ENCODE measurements at regions not wholly inside any gene's neighbourhood (a gene's known extent, or its start where the extent isn't known, plus 50 kb on each side); places are given as distances from the start of the nearest gene placed in this dataset.

- no peak for DNase-seq (ENCODE audit: low read depth)
Observed at GRCh38 chr2:60096556-60096955, 456.9 kb downstream of the BCL11A start.

- DNase-seq (ENCODE audit: low read depth) = no peak
Observed at GRCh38 chr2:60095903-60096302, 457.6 kb downstream of the BCL11A start.

DNA sequence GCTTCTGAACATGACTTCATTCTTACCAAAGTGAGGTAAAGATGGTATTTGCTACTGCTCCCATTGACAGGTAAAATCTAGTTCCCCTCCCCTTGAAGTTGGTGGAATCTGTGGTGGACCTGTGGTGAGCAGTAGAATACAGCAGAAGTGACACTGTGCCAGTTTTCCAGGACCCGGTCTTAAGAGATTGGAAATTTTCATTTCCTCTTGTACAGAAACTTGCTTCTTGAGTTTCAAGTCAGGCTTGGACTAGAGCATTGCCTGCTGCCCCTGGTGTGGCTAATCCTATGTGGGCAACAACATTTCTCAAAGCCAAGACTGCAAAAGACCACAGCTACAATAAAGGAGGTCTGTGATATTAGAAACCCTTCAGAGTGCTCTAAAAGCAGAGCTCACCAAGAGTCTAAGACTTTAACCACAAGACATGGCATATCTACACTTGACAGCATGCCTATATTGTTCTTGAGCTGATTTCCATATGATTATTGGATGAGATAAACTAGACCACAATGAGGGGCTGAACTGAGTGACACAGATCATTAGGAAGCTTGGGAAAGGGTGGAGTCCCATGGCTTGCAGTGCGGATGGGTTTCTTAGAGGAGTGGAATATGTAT lies 458.1 kb downstream of the BCL11A start:
- DNase-seq (ENCODE audit: low read depth) = no peak

GRCh38 chr2:60094450-60094929 lies 459.0 kb downstream of the BCL11A start:
- no peak for DNase-seq (ENCODE audit: low read depth)

DNA sequence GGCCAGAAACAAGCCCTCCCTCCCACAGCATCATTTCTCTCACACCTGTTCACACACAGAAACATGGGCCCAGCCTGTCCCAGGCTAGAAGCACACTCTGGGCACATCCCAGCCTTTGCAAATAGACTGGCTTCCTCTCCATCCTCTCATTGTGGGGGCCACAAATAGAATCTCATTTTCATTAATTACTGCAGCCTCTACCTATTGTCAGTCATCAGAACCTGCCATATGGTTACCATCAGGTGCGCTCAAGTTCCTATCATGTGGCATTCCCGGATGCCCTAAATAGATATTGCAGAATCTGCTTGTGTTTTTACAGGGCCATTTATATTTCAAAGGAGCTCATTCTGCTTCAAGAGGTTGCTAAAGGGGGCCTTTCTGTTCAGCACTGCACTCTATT lies 460.7 kb downstream of the BCL11A start:
- DNase-seq (ENCODE audit: low read depth) = no peak

- DNase-seq (ENCODE audit: low read depth) = no peak
Observed at GRCh38 chr2:60091894-60092293, 461.6 kb downstream of the BCL11A start.

DNA sequence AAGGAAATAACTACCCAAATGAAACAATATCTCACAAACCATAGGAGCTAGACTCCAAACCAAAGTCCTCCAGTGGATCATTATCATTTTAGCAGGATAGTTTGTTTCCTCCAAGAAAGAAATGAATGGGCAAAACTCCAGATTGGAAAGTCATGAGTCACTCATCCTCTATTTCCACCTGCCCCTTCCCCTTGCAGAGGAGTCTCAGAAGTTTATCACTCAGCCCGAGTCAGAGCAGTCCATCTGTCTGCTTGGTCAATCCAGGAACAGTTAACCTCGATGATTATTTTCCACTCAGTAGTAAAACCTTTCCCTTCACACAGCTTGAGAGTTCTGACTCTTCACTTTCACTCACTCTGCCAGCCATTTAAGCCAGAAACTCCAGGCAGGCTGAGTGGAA lies 462.2 kb downstream of the BCL11A start:
- DNase-seq (ENCODE audit: low read depth) = no peak

- no peak for DNase-seq (ENCODE audit: low read depth)
Observed at GRCh38 chr2:60079562-60079961, 473.9 kb downstream of the BCL11A start.

GRCh38 chr2:60075048-60075447 lies 478.4 kb downstream of the BCL11A start:
- no peak for DNase-seq (ENCODE audit: low read depth)

DNA sequence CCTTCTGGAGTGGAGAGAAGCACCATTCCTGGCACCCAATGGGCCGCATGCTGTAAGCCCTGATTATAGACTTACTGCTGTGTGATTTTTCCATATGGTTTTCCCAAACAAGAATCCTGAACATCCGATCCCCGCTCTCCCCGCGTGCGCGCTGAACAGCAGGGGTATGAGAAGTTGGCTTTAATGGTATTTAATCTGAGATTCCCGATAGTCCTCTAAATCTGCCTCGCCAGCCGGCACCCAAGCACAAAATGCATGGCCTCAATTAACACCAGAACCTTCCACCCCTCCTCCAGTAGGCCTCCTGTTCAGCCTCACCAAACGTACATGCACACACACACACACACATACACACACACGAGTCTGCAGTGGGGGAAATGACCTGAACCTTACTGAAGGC lies 480.3 kb downstream of the BCL11A start:
- no peak for DNase-seq (ENCODE audit: low read depth)

- no peak for DNase-seq (ENCODE audit: low read depth)
Observed at GRCh38 chr2:60072609-60073008, 480.8 kb downstream of the BCL11A start.

DNA sequence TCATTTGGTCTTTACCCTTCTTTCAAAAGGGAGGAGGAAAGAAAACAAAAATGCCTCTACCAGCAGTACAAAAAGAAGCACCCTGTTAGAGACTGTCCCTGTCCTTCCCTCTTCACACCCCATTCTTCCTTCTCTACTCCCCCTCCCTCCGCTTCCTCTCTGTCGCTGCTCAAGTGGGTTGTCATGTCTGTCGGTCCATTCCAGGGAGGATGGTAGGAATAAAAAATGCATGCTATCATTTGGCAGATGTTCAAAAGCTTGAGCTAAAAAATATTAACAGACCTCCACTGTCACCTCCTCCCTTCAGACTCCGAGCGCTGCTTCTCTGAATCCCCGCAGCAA lies 482.0 kb downstream of the BCL11A start:
- DNase-seq (ENCODE audit: low read depth) = no peak

- DNase-seq (ENCODE audit: low read depth) = no peak
Observed at GRCh38 chr2:60070736-60071489, 482.5 kb downstream of the BCL11A start.

- no peak for DNase-seq (ENCODE audit: low read depth)
Observed at GRCh38 chr2:60070196-60070595, 483.3 kb downstream of the BCL11A start.

- no peak for DNase-seq (ENCODE audit: low read depth)
Observed at GRCh38 chr2:60068755-60069154, 484.7 kb downstream of the BCL11A start.

- no peak for DNase-seq (ENCODE audit: low read depth)
Observed at GRCh38 chr2:60067006-60067405, 486.4 kb downstream of the BCL11A start.

GRCh38 chr2:60066096-60066839 lies 487.2 kb downstream of the BCL11A start:
- DNase-seq (ENCODE audit: low read depth) = no peak

GRCh38 chr2:60064687-60065389 lies 488.6 kb downstream of the BCL11A start:
- DNase-seq (ENCODE audit: low read depth) = no peak

GRCh38 chr2:60058781-60059180 lies 494.7 kb downstream of the BCL11A start:
- DNase-seq (ENCODE audit: low read depth) = no peak

DNA sequence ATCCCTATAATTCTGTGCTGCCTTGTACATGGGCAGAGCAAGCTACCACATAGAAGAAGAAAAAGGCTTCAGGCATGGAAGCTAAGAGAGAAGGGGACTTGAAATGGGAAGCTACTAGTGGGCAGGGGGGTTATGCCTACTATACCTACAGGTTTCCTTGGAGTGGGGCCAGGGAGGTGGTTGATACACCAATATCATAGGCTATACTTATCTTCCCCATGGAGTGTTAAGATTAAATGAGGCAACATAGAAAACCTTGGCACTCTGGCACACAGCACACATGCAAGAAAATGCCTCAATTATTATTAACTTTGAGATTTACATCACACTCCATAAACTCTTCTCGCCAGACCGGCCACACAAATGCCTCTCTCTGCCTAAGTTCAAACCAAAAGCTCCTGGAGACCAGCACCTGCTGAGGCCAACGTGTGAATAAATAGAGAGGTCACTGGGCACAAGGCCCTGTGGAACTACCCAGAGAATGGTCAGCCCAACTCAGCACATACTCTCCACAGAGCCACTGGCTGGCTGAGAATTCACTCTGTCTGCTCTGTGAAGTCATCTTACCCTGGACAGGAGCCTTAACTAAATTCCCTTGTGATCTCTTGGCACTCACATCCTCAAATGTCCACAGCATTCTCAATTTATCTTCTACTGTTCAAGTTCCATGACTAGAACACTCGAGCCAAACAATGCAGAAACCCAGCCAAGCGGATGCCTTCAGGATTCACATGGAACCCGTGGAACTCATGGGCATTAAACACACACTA lies 498.7 kb downstream of the BCL11A start:
- DNase-seq (ENCODE audit: low read depth) = no peak

DNA sequence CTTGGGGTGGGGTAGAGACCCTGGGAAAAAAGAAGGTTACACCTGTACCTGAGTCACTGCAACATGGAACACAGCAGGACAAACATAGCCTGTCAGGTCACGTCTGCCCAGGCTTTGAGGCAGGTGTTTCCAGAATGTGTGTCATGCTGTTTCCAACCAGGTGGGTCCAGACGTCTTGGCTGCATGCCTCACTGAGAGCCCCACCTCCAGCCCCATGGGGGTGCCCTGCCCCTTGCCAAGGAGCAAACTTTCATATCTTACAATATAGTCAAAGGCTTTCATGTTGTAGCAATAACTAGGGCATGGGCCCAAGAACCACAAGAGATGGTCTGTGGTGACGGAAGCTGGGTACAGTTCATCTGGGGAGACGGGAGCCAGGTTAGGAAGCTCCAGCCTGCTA lies 499.7 kb downstream of the BCL11A start:
- DNase-seq (ENCODE audit: low read depth) = no peak

- DNase-seq (ENCODE audit: low read depth) = no peak
Observed at GRCh38 chr2:60052601-60053000, 500.9 kb downstream of the BCL11A start.
